Effector CD4-positive, alpha-beta T cell (primary cell): ENCODE measurements at regions not wholly inside any gene's neighbourhood (a gene's known extent, or its start where the extent isn't known, plus 50 kb on each side); places are given as distances from the start of the nearest gene placed in this dataset.
"Not testable (repeated sequence)": the region's sequence is repeated elsewhere in the genome, so short reads cannot be mapped to it uniquely, and the experiment has no call there.

ENCODE experiments used
- DNase-seq: peaks from one replicate; pipeline ENCODE4 v3.0.0-alpha.2; 2020

DNA sequence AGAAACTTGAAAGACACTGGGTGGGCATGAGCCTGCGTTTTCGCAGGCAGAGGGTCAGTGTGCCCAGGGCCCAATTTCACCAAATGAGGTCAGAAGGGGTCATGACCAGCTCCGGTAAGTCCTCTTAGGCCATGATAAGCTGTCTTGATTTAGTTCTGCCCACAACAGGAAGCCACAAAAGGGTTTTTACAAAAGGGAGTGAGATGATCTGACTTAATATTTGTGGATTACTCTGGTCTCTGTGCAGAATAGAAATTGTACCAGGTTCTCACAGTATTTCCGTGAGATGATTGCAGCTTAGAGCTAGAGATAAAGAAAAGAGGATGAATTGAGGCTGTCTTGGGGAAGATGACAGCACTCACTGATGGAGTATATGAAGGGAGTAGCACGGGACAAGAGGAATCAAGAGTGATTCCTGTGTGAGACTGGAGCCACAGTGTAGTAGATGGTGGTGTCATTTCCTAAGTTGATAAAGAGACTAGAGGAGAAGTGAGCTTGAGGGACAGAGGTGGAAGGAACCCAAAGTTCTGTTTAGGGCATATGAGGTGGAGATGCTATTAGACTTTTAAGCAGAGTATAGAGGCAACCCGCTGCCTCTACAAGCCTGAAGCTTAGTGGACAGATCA lies 288.3 kb upstream of the AMIGO2 start:
- no peak for DNase-seq

DNA sequence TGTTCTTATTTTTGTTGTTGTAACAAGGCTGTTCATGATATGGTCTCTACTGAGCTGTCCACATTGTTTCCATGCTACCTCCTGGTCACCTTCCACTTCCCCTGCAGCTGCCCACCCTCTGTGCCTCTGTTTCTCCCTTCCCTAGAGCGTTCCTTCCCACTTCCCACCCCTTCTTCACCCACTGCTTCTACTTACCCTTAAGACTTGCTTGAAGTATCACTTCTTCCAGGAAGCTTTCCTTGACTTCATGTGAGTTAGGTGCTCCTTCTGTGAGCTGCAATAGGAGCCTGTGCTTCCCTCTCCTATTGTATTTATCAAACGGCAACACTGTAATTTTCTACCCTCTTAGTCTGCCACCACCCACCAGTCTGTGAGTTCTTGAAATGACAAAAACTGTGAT lies 286.8 kb upstream of the AMIGO2 start:
- no peak for DNase-seq

GRCh38 chr12:47366157-47366556 lies 286.4 kb upstream of the AMIGO2 start:
- DNase-seq: no peak

GRCh38 chr12:47365443-47366076 lies 285.8 kb upstream of the AMIGO2 start:
- not testable (repeated sequence) for DNase-seq

- DNase-seq: no peak
These were observed 284.5 kb upstream of the AMIGO2 start for GRCh38 chr12:47364261-47364660.

- DNase-seq: no peak
These were observed 282.5 kb upstream of the AMIGO2 start for GRCh38 chr12:47362126-47362705.

DNA sequence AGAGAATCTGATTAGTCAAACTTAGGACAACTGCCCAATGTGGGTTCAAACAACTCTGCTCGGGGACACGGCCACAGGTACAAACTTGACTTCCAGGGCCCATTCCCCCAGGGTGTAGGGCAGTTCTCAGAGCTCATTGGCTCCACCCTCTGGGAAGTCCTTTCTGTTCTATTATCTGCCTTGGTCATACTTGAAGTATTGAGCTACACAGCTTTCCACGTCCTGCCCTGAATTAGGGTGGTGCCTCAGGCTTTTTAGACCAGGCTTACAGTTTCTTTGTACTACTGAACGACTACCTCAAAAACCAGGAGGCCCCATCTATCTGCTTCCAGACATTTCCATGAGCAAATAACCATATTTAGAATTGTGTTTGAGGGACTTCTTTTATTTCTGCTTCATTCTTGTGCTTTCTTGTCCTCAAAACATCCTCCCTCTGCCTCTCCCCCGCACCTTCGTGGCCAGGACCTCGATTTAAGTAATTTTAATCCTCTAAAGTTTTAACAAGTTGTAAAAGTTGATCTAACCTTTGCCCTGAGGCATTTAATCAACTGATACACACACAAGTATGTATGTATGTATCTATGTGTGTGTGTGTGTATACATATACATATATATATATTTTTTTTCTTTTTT lies 281.7 kb upstream of the AMIGO2 start:
- DNase-seq: peak; percentile 7

- peak; percentile 42 for DNase-seq
These were observed 281.1 kb upstream of the AMIGO2 start for GRCh38 chr12:47360771-47361388.

- no peak for DNase-seq
These were observed 280.3 kb upstream of the AMIGO2 start for GRCh38 chr12:47360093-47360480.

GRCh38 chr12:47359310-47360092 lies 279.7 kb upstream of the AMIGO2 start:
- no peak for DNase-seq

DNA sequence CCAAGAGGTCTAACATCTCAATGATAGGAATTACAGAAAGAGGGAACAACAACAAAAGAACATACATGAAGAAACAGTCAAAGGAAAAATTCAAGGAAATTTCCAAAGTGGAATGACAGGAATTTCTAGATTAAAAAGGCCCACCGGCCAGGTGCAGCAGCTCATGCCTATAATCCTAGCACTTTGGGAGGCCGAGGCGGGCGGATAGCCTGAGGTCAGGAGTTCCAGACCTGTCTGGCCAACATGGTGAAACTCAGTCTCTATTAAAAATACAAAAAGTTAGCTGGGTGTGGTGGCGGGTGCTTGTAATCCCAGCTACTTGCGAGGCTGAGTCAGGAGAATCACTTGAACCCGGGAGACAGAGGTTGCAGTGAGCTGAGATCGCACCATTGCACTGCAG lies 277.2 kb upstream of the AMIGO2 start:
- DNase-seq: not testable (repeated sequence)

- no peak for DNase-seq
These were observed 276.5 kb upstream of the AMIGO2 start for GRCh38 chr12:47356129-47356700.

DNA sequence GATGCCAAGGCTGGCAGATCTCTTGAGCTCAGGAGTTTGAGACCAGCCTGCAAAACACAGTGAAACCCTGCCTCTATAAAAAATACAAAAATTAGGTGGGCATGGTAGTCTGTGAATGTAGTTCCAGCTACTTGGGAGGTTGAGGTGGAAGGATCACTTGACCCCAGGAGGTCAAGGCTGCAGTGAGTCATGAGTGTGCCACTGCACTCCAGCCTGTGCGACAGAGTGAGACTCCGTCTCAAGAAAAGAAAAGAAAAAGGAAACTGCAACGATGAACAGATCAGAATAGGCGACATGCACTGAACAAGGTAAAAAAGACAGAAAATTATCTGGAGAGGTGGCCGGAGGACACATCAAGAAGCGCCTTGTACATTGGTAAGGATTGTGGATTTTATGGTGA lies 273.7 kb upstream of the AMIGO2 start:
- DNase-seq: no peak

DNA sequence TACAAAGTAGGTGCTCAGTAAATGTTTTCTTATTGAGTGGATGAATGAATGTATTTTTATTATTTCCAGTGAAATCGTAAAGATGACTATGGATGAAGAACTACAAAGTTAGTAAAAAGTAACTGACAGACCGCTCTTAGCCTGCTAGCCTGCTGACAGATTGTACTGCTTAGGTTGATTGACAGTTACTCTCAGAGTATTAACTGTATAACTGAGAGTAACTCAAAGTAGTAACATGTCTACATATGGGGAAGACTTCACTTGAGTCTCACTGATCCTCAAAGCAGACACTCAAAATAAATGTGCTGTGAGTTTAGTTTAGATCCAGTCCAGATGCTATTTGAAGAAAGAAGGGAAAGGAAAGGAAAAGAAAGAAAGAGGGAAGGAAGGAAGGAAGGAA lies 272.3 kb upstream of the AMIGO2 start:
- no peak for DNase-seq

GRCh38 chr12:47351526-47351925 lies 271.8 kb upstream of the AMIGO2 start:
- DNase-seq: no peak

- no peak for DNase-seq
These were observed 270.3 kb upstream of the AMIGO2 start for GRCh38 chr12:47350062-47350408.

GRCh38 chr12:47349137-47350061 lies 269.6 kb upstream of the AMIGO2 start:
- no peak for DNase-seq

GRCh38 chr12:47348206-47348605 lies 268.4 kb upstream of the AMIGO2 start:
- no peak for DNase-seq

DNA sequence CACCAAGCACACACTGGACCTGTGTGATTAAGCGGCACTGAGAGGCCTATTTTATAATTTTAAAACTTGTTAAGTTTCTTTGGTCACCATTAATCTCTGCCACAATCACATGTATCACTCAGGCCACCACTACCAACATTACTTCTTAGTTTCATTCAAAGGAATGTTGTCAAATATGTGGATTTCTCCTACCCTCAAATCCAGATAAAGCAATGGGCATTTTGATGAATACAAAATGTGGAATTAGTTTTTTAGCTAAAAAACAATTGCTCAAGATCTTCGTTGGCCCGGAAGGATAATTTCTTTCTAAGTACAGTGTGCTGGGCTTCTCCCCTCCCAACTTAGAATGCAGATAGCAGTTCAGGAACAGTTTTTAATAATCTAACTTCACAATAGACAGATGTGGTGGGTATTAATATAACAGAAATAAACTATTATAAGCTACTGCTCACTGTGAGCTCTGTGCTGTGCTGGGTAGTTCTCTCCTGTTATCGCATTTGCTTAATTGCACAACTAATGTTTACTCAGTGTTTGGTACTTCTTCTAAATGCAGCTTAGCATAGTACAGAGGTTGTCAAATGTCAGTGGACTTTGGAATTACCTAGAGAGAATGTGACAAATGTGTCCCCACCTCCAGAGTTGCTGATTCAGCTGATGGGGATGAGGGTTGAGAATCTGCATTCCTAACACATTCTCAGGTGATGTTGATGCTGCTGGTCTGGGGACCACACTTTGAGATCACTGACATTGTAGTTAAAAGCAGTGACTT lies 266.7 kb upstream of the AMIGO2 start:
- no peak for DNase-seq
